Thoracic aorta (tissue), 2 donors: ENCODE measurements at regions not wholly inside any gene's neighbourhood (a gene's known extent, or its start where the extent isn't known, plus 50 kb on each side); places are given as distances from the start of the nearest gene placed in this dataset.

Experiments
- ATAC-seq: fragments of 150-250 bp; one replicate; pipeline ENCODE4 v1.8.0; 2017; ENCODE audit warnings: low read depth; ENCODE audit not compliant: insufficient number of reproducible peaks, low FRiP score
- DNase-seq: peaks from one replicate; pipeline ENCODE4 v3.0.0-alpha.2; 2020; ENCODE audit warnings: low spot score
- H3K27ac ChIP-seq, 2 donors: fragments of 200-600 bp; sonication (generic); 1 replicate in 1 of 2; 2 replicates in 1 of 2; pipeline ENCODE4 v1.5.1; 2016; ENCODE audit warnings: mild to moderate bottlenecking in 2 of 2, moderate library complexity in 2 of 2
- H3K27me3 ChIP-seq: fragments of 200-600 bp; sonication (generic); replicated peaks from 2 replicates; pipeline ENCODE4 v1.6.0; 2016; ENCODE audit warnings: mild to moderate bottlenecking; ENCODE audit not compliant: insufficient read depth
- H3K36me3 ChIP-seq: fragments of 200-600 bp; sonication (generic); one replicate; pipeline ENCODE4 v1.5.1; 2016
- H3K4me1 ChIP-seq, 2 donors: fragments of 200-600 bp; sonication (generic); 1 replicate in 1 of 2; 2 replicates in 1 of 2; pipeline versions ENCODE4 v1.5.1 to v1.6.0; 2016; ENCODE audit warnings: low read depth in 2 of 2, mild to moderate bottlenecking in 1 of 2; ENCODE audit not compliant: control insufficient read depth in 1 of 2
- H3K4me3 ChIP-seq: fragments of 200-600 bp; sonication (generic); 2 replicates; pipeline ENCODE4 v1.5.1; 2016; ENCODE audit warnings: mild to moderate bottlenecking
- H3K9me3 ChIP-seq: fragments of 200-600 bp; sonication (generic); 2 replicates; pipeline ENCODE4 v1.5.1; 2016
- TF ChIP-seq, protein P1 (sequence below): fragments of 200-600 bp; sonication (generic); IDR thresholded peaks from one replicate; pipeline ENCODE4 v1.5.1; 2019; ENCODE audit warnings: antibody characterized with exemption

DNA sequence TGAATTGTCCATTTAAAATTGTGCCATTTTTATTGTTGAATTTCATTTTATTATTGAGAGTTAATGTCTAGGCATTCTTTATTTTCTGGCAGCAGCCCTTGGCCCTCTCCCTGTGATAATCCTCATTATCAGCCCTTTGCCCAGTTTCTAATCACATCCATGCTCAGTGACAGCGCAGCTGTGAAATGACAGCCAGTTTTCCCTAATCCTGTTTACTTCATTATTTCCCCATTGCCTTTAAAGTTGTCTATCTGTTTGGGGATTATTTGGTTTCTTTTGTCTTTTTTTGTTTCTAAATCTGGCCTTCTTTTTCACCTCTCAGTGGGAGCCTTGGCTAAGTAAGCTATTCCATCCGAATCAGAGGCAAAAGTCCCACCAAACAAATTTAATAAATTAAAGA lies 476.9 kb downstream of the SLC6A15 start:
- TF ChIP-seq, protein P1, sequence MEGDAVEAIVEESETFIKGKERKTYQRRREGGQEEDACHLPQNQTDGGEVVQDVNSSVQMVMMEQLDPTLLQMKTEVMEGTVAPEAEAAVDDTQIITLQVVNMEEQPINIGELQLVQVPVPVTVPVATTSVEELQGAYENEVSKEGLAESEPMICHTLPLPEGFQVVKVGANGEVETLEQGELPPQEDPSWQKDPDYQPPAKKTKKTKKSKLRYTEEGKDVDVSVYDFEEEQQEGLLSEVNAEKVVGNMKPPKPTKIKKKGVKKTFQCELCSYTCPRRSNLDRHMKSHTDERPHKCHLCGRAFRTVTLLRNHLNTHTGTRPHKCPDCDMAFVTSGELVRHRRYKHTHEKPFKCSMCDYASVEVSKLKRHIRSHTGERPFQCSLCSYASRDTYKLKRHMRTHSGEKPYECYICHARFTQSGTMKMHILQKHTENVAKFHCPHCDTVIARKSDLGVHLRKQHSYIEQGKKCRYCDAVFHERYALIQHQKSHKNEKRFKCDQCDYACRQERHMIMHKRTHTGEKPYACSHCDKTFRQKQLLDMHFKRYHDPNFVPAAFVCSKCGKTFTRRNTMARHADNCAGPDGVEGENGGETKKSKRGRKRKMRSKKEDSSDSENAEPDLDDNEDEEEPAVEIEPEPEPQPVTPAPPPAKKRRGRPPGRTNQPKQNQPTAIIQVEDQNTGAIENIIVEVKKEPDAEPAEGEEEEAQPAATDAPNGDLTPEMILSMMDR: no peak
- no peaks in the 10 kb centered on the region for H3K9me3 ChIP-seq
- no peak overlapping the region for H3K27ac ChIP-seq
- no peak overlapping the region for H3K4me3 ChIP-seq
- H3K4me1 ChIP-seq: no peaks in the 10 kb centered on the region
- DNase-seq: no peak
- no peaks in the 10 kb centered on the region for H3K27me3 ChIP-seq
- ATAC-seq: no peak
- no peaks in the 10 kb centered on the region for H3K36me3 ChIP-seq

GRCh38 chr12:84422340-84422739 lies 490.3 kb downstream of the SLC6A15 start:
- H3K27me3 ChIP-seq: no peaks in the 10 kb centered on the region
- no peak for ATAC-seq

DNA sequence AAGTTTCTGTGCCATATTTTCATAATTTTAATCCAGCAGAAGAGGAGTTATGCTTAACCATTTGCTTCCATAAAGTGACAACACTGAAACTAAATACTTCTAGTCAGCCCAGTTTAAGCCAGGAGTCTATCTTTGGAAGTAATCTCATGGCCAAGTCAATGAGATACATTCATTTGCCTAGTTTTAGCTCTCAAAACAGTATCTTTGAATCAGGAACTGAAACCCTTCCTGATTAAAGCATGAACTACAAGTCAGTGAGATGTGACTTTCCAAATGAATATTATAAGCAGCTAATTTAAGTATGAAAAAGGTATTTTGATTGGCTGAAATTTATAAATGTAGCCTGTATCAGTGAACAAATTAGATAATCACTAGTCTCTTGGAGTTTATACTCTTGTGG lies 491.5 kb downstream of the SLC6A15 start:
- no peak overlapping the region for H3K4me3 ChIP-seq
- H3K27me3 ChIP-seq: no peaks in the 10 kb centered on the region
- no peaks in the 10 kb centered on the region for H3K36me3 ChIP-seq
- no peak for DNase-seq
- no peaks in the 10 kb centered on the region for H3K9me3 ChIP-seq
- no peak for ATAC-seq
- TF ChIP-seq, protein P1: no peak
- no peak overlapping the region for H3K27ac ChIP-seq
- no peaks in the 10 kb centered on the region for H3K4me1 ChIP-seq

More at GRCh38 chr12:84422340-84422739, 490.3 kb downstream of the SLC6A15 start:
- no peaks in the 10 kb centered on the region for H3K36me3 ChIP-seq
- H3K9me3 ChIP-seq: no peaks in the 10 kb centered on the region
- TF ChIP-seq, protein P1: no peak
- no peak for DNase-seq
- H3K4me1 ChIP-seq: no peaks in the 10 kb centered on the region
- H3K27ac ChIP-seq: no peak overlapping the region
- no peak overlapping the region for H3K4me3 ChIP-seq

DNA sequence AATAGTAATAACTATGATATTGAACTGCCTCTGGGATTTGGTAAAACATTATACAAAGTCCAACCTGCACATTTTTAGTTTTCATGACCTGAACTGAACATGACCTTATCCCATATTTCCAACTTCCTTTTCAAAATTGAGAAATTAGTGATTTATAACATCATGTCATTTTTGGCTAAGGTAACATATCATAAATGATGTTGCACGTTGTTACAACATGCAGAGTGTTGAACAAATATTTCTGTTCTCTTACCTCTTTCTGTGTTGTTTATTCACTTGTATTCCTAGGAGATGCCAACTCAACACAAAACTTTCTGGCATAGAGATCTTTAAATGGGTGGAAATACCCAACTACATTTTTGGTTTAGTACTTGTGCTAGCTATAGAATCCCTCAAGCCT lies 496.0 kb downstream of the SLC6A15 start:
- ATAC-seq (no peak), DNase-seq (no peak)
- Histone ChIP-seq H3K4me1 (no peaks in the 10 kb centered on the region), H3K36me3 (no peaks in the 10 kb centered on the region), H3K27ac (no peak overlapping the region), H3K27me3 (no peaks in the 10 kb centered on the region), H3K9me3 (no peaks in the 10 kb centered on the region), H3K4me3 (no peak overlapping the region)
- TF ChIP-seq, protein P1: no peak

GRCh38 chr12:84415946-84416345 lies 496.7 kb downstream of the SLC6A15 start:
- Histone ChIP-seq H3K36me3 (no peaks in the 10 kb centered on the region), H3K4me3 (no peak overlapping the region), H3K4me1 (no peaks in the 10 kb centered on the region), H3K9me3 (no peaks in the 10 kb centered on the region), H3K27me3 (no peaks in the 10 kb centered on the region), H3K27ac (no peak overlapping the region)
- DNase-seq: no peak
- no peak for ATAC-seq
- TF ChIP-seq, protein P1: no peak
